Hepatic stellate cell (primary cell): ENCODE measurements at regions not wholly inside any gene's neighbourhood (a gene's known extent, or its start where the extent isn't known, plus 50 kb on each side); places are given as distances from the start of the nearest gene placed in this dataset.

Source experiments
- DNase-seq: peaks from one replicate; pipeline ENCODE4 v3.0.0; 2011; ENCODE audit warnings: low spot score

GRCh38 chr6:159342146-159342545 lies 172.9 kb downstream of the FNDC1 start:
- DNase-seq = no peak

GRCh38 chr6:159334068-159334467 lies 164.9 kb downstream of the FNDC1 start:
- DNase-seq = no peak

- no peak for DNase-seq
These were observed 162.3 kb downstream of the FNDC1 start for GRCh38 chr6:159331451-159331850.

GRCh38 chr6:159329081-159329480 lies 159.9 kb downstream of the FNDC1 start:
- no peak for DNase-seq

GRCh38 chr6:159328052-159328451 lies 158.9 kb downstream of the FNDC1 start:
- DNase-seq = no peak

- DNase-seq = no peak
These were observed 156.3 kb downstream of the FNDC1 start for GRCh38 chr6:159325476-159325875.

- no peak for DNase-seq
These were observed 155.4 kb downstream of the FNDC1 start for GRCh38 chr6:159324596-159324995.
